ENCODE measurements at regions not wholly inside any gene's neighbourhood (a gene's known extent, or its start where the extent isn't known, plus 50 kb on each side); places are given as distances from the start of the nearest gene placed in this dataset.

GRCh38 chr1:73953586-73953985 is 244.4 kb downstream of the LRRIQ3 start:
- Mint-ChIP-seq H3K27me3 (ENCODE audit: low read depth) (no peaks in the 10 kb centered on the region), H3K4me1 (no peaks in the 10 kb centered on the region), H3K4me3 (no peak overlapping the region)

GRCh38 chr1:73953186-73953585 is 244.8 kb downstream of the LRRIQ3 start:
- TF ChIP-seq CTCF (conservative IDR thresholded peaks at IDR 0.05), result no peak
- no peaks in the 10 kb centered on the region for H3K4me1 Mint-ChIP-seq
- no peaks in the 10 kb centered on the region for H3K36me3 Mint-ChIP-seq (ENCODE audit: low read depth)
- no peak overlapping the region for H3K27ac Mint-ChIP-seq (ENCODE audit: unreplicated experiment)
- DNase-seq (ENCODE audit: low read depth, low spot score), result no peak
- no peaks in the 10 kb centered on the region for H3K27me3 Mint-ChIP-seq (ENCODE audit: low read depth)
- H3K4me3 Mint-ChIP-seq, result no peak overlapping the region
- peaks cover 6% of the 10 kb centered on the region for H3K9me3 Mint-ChIP-seq

More at GRCh38 chr1:73953586-73953985, 244.4 kb downstream of the LRRIQ3 start:
- no peaks in the 10 kb centered on the region for H3K36me3 Mint-ChIP-seq (ENCODE audit: low read depth)
- no peak for TF ChIP-seq CTCF (conservative IDR thresholded peaks at IDR 0.05)
- no peak overlapping the region for H3K27ac Mint-ChIP-seq (ENCODE audit: unreplicated experiment)
- peaks cover 6% of the 10 kb centered on the region for H3K9me3 Mint-ChIP-seq
- no peak for DNase-seq (ENCODE audit: low read depth, low spot score)

GRCh38 chr1:73948055-73948454 is 249.9 kb downstream of the LRRIQ3 start:
- H3K36me3 Mint-ChIP-seq (ENCODE audit: low read depth), result no peaks in the 10 kb centered on the region
- H3K4me1 Mint-ChIP-seq, result no peaks in the 10 kb centered on the region
- no peak overlapping the region for H3K27ac Mint-ChIP-seq (ENCODE audit: unreplicated experiment)
- peaks cover 6% of the 10 kb centered on the region for H3K9me3 Mint-ChIP-seq
- DNase-seq (ENCODE audit: low read depth, low spot score), result no peak
- no peak overlapping the region for H3K4me3 Mint-ChIP-seq
- no peak for TF ChIP-seq CTCF (conservative IDR thresholded peaks at IDR 0.05)
- no peaks in the 10 kb centered on the region for H3K27me3 Mint-ChIP-seq (ENCODE audit: low read depth)

- TF ChIP-seq CTCF (conservative IDR thresholded peaks at IDR 0.05), result no peak
- no peaks in the 10 kb centered on the region for H3K36me3 Mint-ChIP-seq (ENCODE audit: low read depth)
- no peak for DNase-seq (ENCODE audit: low read depth, low spot score)
- H3K27me3 Mint-ChIP-seq (ENCODE audit: low read depth), result no peaks in the 10 kb centered on the region
- no peak overlapping the region for H3K4me3 Mint-ChIP-seq
- no peak overlapping the region for H3K27ac Mint-ChIP-seq (ENCODE audit: unreplicated experiment)
- peaks cover 6% of the 10 kb centered on the region for H3K9me3 Mint-ChIP-seq
- no peaks in the 10 kb centered on the region for H3K4me1 Mint-ChIP-seq
Measured at GRCh38 chr1:73947009-73947408, 251.0 kb downstream of the LRRIQ3 start.

GRCh38 chr1:73943270-73943669 is 254.7 kb downstream of the LRRIQ3 start:
- no peak for DNase-seq (ENCODE audit: low read depth, low spot score)
- no peak for TF ChIP-seq CTCF (conservative IDR thresholded peaks at IDR 0.05)
- H3K9me3 Mint-ChIP-seq, result no peaks in the 10 kb centered on the region

GRCh38 chr1:73930293-73930692 is 267.7 kb downstream of the LRRIQ3 start:
- no peaks in the 10 kb centered on the region for H3K36me3 Mint-ChIP-seq (ENCODE audit: low read depth)
- H3K4me1 Mint-ChIP-seq, result no peaks in the 10 kb centered on the region
- no peak for DNase-seq (ENCODE audit: low read depth, low spot score)
- peaks cover 3% of the 10 kb centered on the region for H3K9me3 Mint-ChIP-seq
- no peak overlapping the region for H3K4me3 Mint-ChIP-seq
- no peak overlapping the region for H3K27ac Mint-ChIP-seq (ENCODE audit: unreplicated experiment)
- TF ChIP-seq CTCF (conservative IDR thresholded peaks at IDR 0.05), result no peak
- H3K27me3 Mint-ChIP-seq (ENCODE audit: low read depth), result no peaks in the 10 kb centered on the region

More at GRCh38 chr1:73943270-73943669, 254.7 kb downstream of the LRRIQ3 start:
- Mint-ChIP-seq H3K27ac (ENCODE audit: unreplicated experiment) (no peak overlapping the region), H3K27me3 (ENCODE audit: low read depth) (no peaks in the 10 kb centered on the region), H3K4me3 (no peak overlapping the region), H3K36me3 (ENCODE audit: low read depth) (no peaks in the 10 kb centered on the region), H3K4me1 (no peaks in the 10 kb centered on the region)

Data from neural crest cell (in vitro differentiated cells).